Tongue (tissue), 1 donor: ENCODE measurements at regions not wholly inside any gene's neighbourhood (a gene's known extent, or its start where the extent isn't known, plus 50 kb on each side); places are given as distances from the start of the nearest gene placed in this dataset.

Experiments used
- DNase-seq: peaks from one replicate; pipeline ENCODE4 v3.0.0-alpha.2; 2015

GRCh38 chr5:154107010-154107409 lies 68.2 kb downstream of the MFAP3 start:
- DNase-seq, result no peak

GRCh38 chr5:154107756-154108155 lies 69.0 kb downstream of the MFAP3 start:
- DNase-seq, result no peak

GRCh38 chr5:154109416-154110106 lies 70.8 kb downstream of the MFAP3 start:
- no peak for DNase-seq

- no peak for DNase-seq
These were observed 71.3 kb downstream of the MFAP3 start for GRCh38 chr5:154110107-154110453.

- peak; percentile 25 for DNase-seq
These were observed 71.9 kb downstream of the MFAP3 start for GRCh38 chr5:154110716-154111115.

- no peak for DNase-seq
These were observed 72.4 kb downstream of the MFAP3 start for GRCh38 chr5:154111214-154111613.

- no peak for DNase-seq
These were observed 73.5 kb downstream of the MFAP3 start for GRCh38 chr5:154112255-154112654.

GRCh38 chr5:154115291-154115690 lies 75.2 kb upstream of the GALNT10 start:
- DNase-seq, result peak; percentile 74

- no peak for DNase-seq
These were observed 73.5 kb upstream of the GALNT10 start for GRCh38 chr5:154117050-154117449.

- no peak for DNase-seq
These were observed 72.6 kb upstream of the GALNT10 start for GRCh38 chr5:154117930-154118329.

- no peak for DNase-seq
These were observed 72.1 kb upstream of the GALNT10 start for GRCh38 chr5:154118385-154118784.

GRCh38 chr5:154118893-154119336 lies 71.6 kb upstream of the GALNT10 start:
- DNase-seq, result no peak

GRCh38 chr5:154129013-154129412 lies 61.5 kb upstream of the GALNT10 start:
- DNase-seq, result no peak

GRCh38 chr5:154129921-154130320 lies 60.6 kb upstream of the GALNT10 start:
- DNase-seq, result no peak

- no peak for DNase-seq
These were observed 58.7 kb upstream of the GALNT10 start for GRCh38 chr5:154131817-154132216.

GRCh38 chr5:154132718-154133307 lies 57.7 kb upstream of the GALNT10 start:
- DNase-seq, result no peak

- DNase-seq, result no peak
These were observed 56.9 kb upstream of the GALNT10 start for GRCh38 chr5:154133591-154133990.

- DNase-seq, result no peak
These were observed 56.0 kb upstream of the GALNT10 start for GRCh38 chr5:154134499-154134898.

GRCh38 chr5:154135125-154135817 lies 55.3 kb upstream of the GALNT10 start:
- DNase-seq, result no peak

- DNase-seq, result no peak
These were observed 54.4 kb upstream of the GALNT10 start for GRCh38 chr5:154136141-154136540.

- DNase-seq, result peak; percentile 57
These were observed 51.8 kb upstream of the GALNT10 start for GRCh38 chr5:154138701-154139100.

GRCh38 chr5:154140381-154140780 lies 50.2 kb upstream of the GALNT10 start:
- DNase-seq, result no peak
